BLaER1 treated with 17β-estradiol and CSF1 and Interleukin-3, amounts not matched to agents 10 nM and 100 nM (cell line): ENCODE measurements at regions not wholly inside any gene's neighbourhood (a gene's known extent, or its start where the extent isn't known, plus 50 kb on each side); places are given as distances from the start of the nearest gene placed in this dataset.

ENCODE experiments used
- H3K27ac ChIP-seq, 11 experiments: shearing (Covaris generic); formaldehyde crosslinking; 2 replicates each; pipeline ENCODE4 v1.8.1; 2022
- H3K27me3 ChIP-seq, 11 experiments: shearing (Covaris generic); formaldehyde crosslinking; 2 replicates each; pipeline ENCODE4 v1.8.1; 2022
- H3K36me3 ChIP-seq, 11 experiments: shearing (Covaris generic); formaldehyde crosslinking; 2 replicates each; pipeline ENCODE4 v1.8.1; 2022
- H3K4me1 ChIP-seq, 10 experiments: shearing (Covaris generic); formaldehyde crosslinking; 2 replicates each; pipeline ENCODE4 v1.8.1; 2022
- H3K4me2 ChIP-seq, 11 experiments: shearing (Covaris generic); formaldehyde crosslinking; 2 replicates each; pipeline ENCODE4 v1.8.1; 2022
- H3K4me3 ChIP-seq, 10 experiments: shearing (Covaris generic); formaldehyde crosslinking; 2 replicates each; pipeline ENCODE4 v1.8.1; 2022
- H3K9ac ChIP-seq, 11 experiments: shearing (Covaris generic); formaldehyde crosslinking; 2 replicates each; pipeline ENCODE4 v1.8.1; 2022
- H3K9me3 ChIP-seq, 11 experiments: shearing (Covaris generic); formaldehyde crosslinking; replicated peaks in 1 of 11; 2 replicates each; pipeline ENCODE4 v1.8.1; 2022
- H4K20me1 ChIP-seq, 11 experiments: shearing (Covaris generic); formaldehyde crosslinking; 2 replicates each; pipeline ENCODE4 v1.8.1; 2022
- Cebpa-rat ChIP-seq, 11 experiments: shearing (Covaris generic); IDR thresholded peaks; 2 replicates each; pipeline ENCODE4 v1.8.1; 2022

DNA sequence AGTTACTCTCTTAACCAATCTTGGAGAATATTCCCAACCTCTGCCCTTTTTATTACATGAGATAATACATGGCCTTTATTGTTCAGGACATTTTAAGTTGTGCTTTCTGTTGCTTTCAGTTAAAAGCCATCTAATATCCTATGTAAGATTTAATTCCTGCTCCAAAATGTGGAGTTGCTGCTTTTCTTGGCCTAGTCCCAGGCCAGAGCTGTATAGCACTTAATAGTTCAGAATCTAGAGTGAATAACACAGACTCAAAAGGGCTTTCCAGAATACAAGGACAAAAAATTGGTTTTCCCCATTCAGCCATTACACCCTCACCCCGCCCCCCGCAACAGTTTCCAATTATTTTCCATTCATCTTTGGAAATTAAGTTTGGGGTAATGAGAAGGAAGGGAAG lies 144.3 kb upstream of the SMAD1 start:
- Histone ChIP-seq H3K9ac (no peak overlapping the region), H4K20me1 (no peaks in the 10 kb centered on the region), H3K27me3 (no peaks in the 10 kb centered on the region), H3K27ac (no peak overlapping the region), H3K4me1 (no peaks in the 10 kb centered on the region), H3K4me3 (no peak overlapping the region), H3K4me2 (no peak overlapping the region), H3K36me3 (no peaks in the 10 kb centered on the region), H3K9me3 (no peaks in the 10 kb centered on the region)
- TF ChIP-seq Cebpa-rat (IDR thresholded peaks at IDR 0.05), result no peak

DNA sequence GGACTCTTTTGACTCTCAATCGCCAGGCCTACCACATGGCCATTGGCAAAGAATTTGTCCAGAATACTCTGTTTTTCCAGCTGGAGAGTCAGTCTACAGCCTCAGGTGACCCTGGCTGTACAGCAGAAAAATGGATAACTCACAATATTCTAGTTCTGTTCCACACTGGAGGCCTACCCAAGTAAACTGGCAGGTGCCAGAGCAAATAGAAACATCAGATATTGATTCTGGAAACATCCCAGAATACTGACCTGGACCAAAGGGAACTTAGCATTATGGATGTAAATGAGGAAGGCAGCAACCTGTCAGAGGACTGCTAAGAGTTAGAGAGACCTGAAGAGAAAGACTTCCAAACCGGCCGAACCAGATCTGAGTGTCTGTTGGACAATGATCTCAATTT lies 147.9 kb upstream of the SMAD1 start:
- H3K27me3 ChIP-seq, result no peaks in the 10 kb centered on the region
- peaks cover 0 to 2% (median 0%) of the 10 kb centered on the region in 11 experiments; a peak in 2 of 22 replicates for H3K9me3 ChIP-seq
- no peak overlapping the region for H3K4me3 ChIP-seq
- H3K27ac ChIP-seq, result no peak overlapping the region
- no peaks in the 10 kb centered on the region for H3K36me3 ChIP-seq
- H3K4me2 ChIP-seq, result no peak overlapping the region
- no peaks in the 10 kb centered on the region for H3K4me1 ChIP-seq
- no peaks in the 10 kb centered on the region for H4K20me1 ChIP-seq
- no peak for TF ChIP-seq Cebpa-rat (IDR thresholded peaks at IDR 0.05)
- no peak overlapping the region for H3K9ac ChIP-seq

DNA sequence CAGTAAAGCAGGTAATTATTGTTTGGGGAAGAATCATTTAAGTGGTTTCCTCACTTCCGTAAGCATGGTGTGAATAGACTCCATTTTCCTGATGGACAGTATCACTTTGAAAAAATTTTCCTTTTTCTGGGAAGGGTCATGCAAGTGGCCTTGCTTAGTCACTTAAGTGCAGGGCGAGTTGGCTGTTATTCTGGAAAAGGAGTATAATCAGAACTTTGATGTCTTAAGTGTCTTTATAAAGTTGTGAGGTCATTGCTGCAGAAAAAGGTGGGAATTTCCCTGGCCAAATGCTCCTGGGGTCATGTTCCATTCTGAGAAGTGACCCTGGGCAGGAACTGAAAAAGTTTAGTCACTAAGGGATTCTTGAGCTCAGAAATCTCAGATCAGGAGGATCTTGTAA lies 146.1 kb upstream of the OTUD4 start:
- Histone ChIP-seq H3K4me3 (no peak overlapping the region), H4K20me1 (no peaks in the 10 kb centered on the region), H3K4me2 (no peak overlapping the region)

DNA sequence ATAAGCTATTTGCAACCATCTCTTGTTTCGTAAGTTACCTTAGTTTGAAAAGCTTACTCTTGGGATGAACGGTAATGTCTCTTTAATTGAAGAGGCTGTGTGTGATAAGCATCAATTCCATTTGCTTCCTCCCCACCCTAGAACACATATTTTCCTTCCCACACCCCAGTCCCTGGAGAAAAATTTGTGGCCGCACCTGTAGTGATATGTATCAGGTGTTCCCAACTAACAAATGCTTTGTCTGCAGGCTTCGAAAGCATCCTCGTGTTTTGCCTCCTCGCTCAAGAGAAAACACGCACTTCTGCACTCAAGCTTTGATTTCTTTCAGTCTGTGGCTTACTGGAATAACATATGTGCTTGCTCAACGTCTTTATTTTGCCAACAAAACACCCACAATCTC lies 143.8 kb upstream of the OTUD4 start:
- no peaks in the 10 kb centered on the region for H3K4me1 ChIP-seq
- no peak overlapping the region for H3K4me3 ChIP-seq
- no peak overlapping the region for H3K4me2 ChIP-seq
- no peaks in the 10 kb centered on the region for H3K27me3 ChIP-seq
- no peaks in the 10 kb centered on the region for H3K36me3 ChIP-seq
- no peak overlapping the region for H3K27ac ChIP-seq
- no peak overlapping the region for H3K9ac ChIP-seq
- H3K9me3 ChIP-seq, result peaks cover 16 to 35% (median 23%) of the 10 kb centered on the region in 11 experiments
- no peaks in the 10 kb centered on the region for H4K20me1 ChIP-seq
- no peak for TF ChIP-seq Cebpa-rat (IDR thresholded peaks at IDR 0.05)

More for the DNA sequence above, 146.1 kb upstream of the OTUD4 start:
- Histone ChIP-seq H3K27ac (no peak overlapping the region), H3K9ac (no peak overlapping the region), H3K27me3 (no peaks in the 10 kb centered on the region), H3K9me3 (peaks cover 16 to 34% (median 22%) of the 10 kb centered on the region in 11 experiments), H3K36me3 (no peaks in the 10 kb centered on the region), H3K4me1 (no peaks in the 10 kb centered on the region)
- no peak for TF ChIP-seq Cebpa-rat (IDR thresholded peaks at IDR 0.05)

DNA sequence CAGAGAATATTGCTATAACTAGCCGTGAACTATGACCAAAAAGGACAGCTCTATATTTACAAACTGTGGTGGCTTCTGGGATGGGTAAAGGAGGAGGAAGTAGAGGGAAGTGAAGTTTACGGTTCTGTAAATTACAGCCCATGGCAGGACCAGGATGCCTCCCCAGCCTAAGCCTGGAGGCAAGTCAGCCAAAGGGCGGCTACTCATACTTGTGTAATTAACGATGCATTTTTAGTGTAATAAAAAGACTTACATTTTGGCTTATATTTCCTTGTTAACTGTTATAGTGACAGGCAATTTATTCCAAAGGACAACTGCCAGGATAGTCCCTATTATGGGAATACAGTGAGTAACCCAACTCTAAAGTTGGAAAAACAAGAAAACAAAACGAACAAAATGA lies 139.9 kb upstream of the OTUD4 start:
- Histone ChIP-seq H3K4me3 (no peak overlapping the region), H3K4me2 (no peak overlapping the region), H3K9me3 (peaks cover 0 to 11% (median 4%) of the 10 kb centered on the region in 11 experiments; a peak in 4 of 22 replicates), H3K36me3 (no peaks in the 10 kb centered on the region), H3K27me3 (no peaks in the 10 kb centered on the region), H4K20me1 (no peaks in the 10 kb centered on the region), H3K27ac (no peak overlapping the region), H3K4me1 (no peaks in the 10 kb centered on the region), H3K9ac (no peak overlapping the region)
- no peak for TF ChIP-seq Cebpa-rat (IDR thresholded peaks at IDR 0.05)

DNA sequence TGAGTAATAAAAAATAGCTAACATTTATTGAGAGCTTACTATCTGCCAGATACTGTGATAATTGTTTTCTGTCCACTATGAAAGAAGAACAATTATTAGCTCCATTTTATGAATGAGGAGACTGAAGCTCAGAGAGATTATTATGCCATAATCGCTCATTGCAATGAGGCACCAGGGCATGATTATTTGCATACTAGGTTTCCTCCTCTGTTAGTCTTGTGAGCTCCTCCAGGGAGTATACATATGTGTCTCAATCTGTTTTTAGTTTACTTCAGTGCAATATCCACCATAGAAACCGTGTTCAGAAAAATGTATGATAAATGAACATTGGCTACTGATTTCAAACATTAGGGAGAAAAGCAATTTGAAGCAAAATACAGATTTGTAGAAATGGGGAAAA lies 139.4 kb upstream of the OTUD4 start:
- no peak overlapping the region for H3K9ac ChIP-seq
- TF ChIP-seq Cebpa-rat (IDR thresholded peaks at IDR 0.05), result no peak
- H3K4me2 ChIP-seq, result no peak overlapping the region
- H3K9me3 ChIP-seq, result peaks cover 0 to 11% (median 4%) of the 10 kb centered on the region in 11 experiments; a peak in 4 of 22 replicates
- H3K27me3 ChIP-seq, result no peaks in the 10 kb centered on the region
- H3K27ac ChIP-seq, result no peak overlapping the region
- H3K36me3 ChIP-seq, result no peaks in the 10 kb centered on the region
- H3K4me3 ChIP-seq, result no peak overlapping the region
- no peaks in the 10 kb centered on the region for H4K20me1 ChIP-seq
- H3K4me1 ChIP-seq, result no peaks in the 10 kb centered on the region

DNA sequence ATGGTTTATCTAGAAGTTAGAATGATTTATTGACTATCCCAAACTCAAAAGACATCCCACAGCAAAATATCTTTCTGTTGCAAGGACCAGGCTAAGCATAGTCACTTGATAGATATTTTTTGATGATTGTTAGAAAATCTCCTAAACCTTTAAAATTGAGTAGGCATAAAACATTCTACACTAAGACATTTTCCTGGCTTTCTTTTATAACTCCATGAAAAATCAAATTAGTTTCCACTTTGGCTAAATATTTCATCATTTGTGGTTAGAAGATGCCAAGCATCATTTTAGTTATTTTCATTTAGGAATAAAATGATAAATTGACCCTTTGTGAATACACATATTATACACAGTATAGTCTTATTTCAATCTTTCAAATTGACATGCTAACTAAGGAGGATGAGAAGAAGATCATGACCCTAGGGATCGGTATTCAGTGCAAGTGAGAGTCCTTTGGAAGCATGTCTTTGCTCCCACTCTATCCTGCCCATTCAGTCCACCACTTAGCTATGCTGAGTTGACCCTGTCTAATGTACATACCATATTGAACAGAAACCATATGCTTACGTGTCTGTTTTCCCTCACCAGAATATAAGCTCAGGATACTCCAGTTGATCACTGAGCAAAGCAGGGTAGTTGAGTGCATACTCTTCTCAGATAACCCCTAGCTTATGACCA lies 136.6 kb upstream of the OTUD4 start:
- H3K27ac ChIP-seq, result no peak overlapping the region
- no peaks in the 10 kb centered on the region for H3K4me1 ChIP-seq
- H3K27me3 ChIP-seq, result no peaks in the 10 kb centered on the region
- peaks cover 0 to 7% (median 2%) of the 10 kb centered on the region in 11 experiments; a peak in 5 of 22 replicates for H3K9me3 ChIP-seq
- H3K36me3 ChIP-seq, result no peaks in the 10 kb centered on the region
- no peak overlapping the region for H3K4me2 ChIP-seq
- TF ChIP-seq Cebpa-rat (IDR thresholded peaks at IDR 0.05), result no peak
- H3K9ac ChIP-seq, result no peak overlapping the region
- no peaks in the 10 kb centered on the region for H4K20me1 ChIP-seq
- no peak overlapping the region for H3K4me3 ChIP-seq

DNA sequence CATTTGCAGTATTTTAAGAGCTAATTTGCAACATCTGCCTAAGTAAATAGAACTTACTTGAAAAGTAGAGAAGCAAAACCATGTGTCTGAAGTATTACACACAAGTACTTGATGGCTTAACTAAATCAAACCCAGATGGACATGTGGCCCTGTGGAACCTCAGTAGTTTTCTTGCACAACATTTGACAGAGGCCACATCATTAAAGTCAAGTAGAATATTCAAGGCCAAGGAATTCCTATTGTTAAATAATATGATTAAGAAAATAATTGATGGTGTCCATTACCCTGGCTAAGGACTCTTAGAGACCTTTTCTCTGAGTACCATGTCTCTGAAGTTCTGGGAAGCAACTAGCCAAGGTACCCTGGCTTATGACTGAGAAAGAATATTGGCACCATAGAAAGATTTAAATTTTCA lies 135.4 kb upstream of the OTUD4 start:
- no peak overlapping the region for H3K27ac ChIP-seq
- no peaks in the 10 kb centered on the region for H3K27me3 ChIP-seq
- H3K4me2 ChIP-seq, result no peak overlapping the region
- no peak for TF ChIP-seq Cebpa-rat (IDR thresholded peaks at IDR 0.05)
- no peak overlapping the region for H3K4me3 ChIP-seq
- H3K9me3 ChIP-seq, result peaks cover 0 to 7% (median 0%) of the 10 kb centered on the region in 11 experiments; a peak in 2 of 22 replicates
- H3K4me1 ChIP-seq, result no peaks in the 10 kb centered on the region
- H3K36me3 ChIP-seq, result no peaks in the 10 kb centered on the region
- no peak overlapping the region for H3K9ac ChIP-seq
- H4K20me1 ChIP-seq, result no peaks in the 10 kb centered on the region

DNA sequence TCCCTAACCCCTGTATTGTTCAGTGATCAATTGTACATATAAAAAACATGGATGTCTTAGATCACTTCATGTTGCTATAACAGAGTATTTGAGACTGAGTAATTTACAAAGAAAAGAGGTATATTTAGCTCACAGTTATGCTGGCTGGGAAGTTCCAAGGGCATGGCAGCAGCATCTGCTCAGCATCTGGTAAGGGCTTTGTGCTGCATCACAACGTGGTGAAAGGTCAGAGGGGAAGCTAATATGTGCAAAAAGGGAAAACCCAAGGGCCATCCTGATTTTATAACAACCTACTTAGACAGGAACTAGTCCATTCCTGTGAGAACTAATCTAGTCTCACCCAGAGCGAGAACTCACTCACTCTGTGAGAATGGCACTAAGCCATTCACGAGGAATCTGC lies 128.2 kb upstream of the OTUD4 start:
- TF ChIP-seq Cebpa-rat (IDR thresholded peaks at IDR 0.05), result no peak
- Histone ChIP-seq H3K4me2 (peak overlapping the region in 6 of 11 experiments; percentile 30 to 61 (median 46); a peak in 11 of 22 replicates), H3K27me3 (no peaks in the 10 kb centered on the region), H3K27ac (peak overlapping the region in 4 of 11 experiments; percentile 54 to 81 (median 78); a peak in 7 of 22 replicates), H3K4me3 (no peak overlapping the region), H3K9me3 (peaks cover 0 to 28% (median 20%) of the 10 kb centered on the region in 11 experiments; a peak in 17 of 22 replicates), H4K20me1 (no peaks in the 10 kb centered on the region), H3K4me1 (peaks cover 0 to 29% (median 21%) of the 10 kb centered on the region in 10 experiments; a peak in 14 of 20 replicates), H3K36me3 (no peaks in the 10 kb centered on the region), H3K9ac (peak overlapping the region in 2 of 11 experiments; percentile 31 to 61; a peak in 1 of 22 replicates)
